HCT116 (cell line): ENCODE measurements at regions not wholly inside any gene's neighbourhood (a gene's known extent, or its start where the extent isn't known, plus 50 kb on each side); places are given as distances from the start of the nearest gene placed in this dataset.

ENCODE experiments used
- ATAC-seq: fragments of 200-7000 bp; cut with Tn5 transposase; 2 replicates; pipeline ENCODE4 v1.9.1; 2020; ENCODE audit warnings: mild to moderate bottlenecking, moderate library complexity
- BruUV-seq: library from RNA; stranded (reverse); fragments of 400-500 nt; replicated peaks from 2 replicates; lab custom pipeline; 2021; lab: Mats Ljungman, UMichigan
- CTCF ChIA-PET: fragments of 300-600 bp; sonication (Branson Sonifier 250); formaldehyde crosslinking; loops from one replicate; lab custom pipeline; 2021; ENCODE audit warnings: antibody characterized with exemption; lab: Charles Lee
- POLR2A ChIA-PET: fragments of 300-600, 350-600 bp; sonication (Branson Sonifier 250); formaldehyde crosslinking; loops from one replicate; lab custom pipeline; 2021; ENCODE audit warnings: antibody characterized with exemption; lab: Charles Lee
- RAD21 ChIA-PET, 2 experiments: fragments of 300-600 bp; sonication (Branson Sonifier 250); formaldehyde crosslinking; loops; one replicate each; lab custom pipeline; 2023; ENCODE audit warnings: low total read pairs in 2 of 2; ENCODE audit not compliant: uncharacterized antibody in 2 of 2, unreplicated experiment in 2 of 2, low non-redundant PET in 1 of 2; lab: Charles Lee
- DNase-seq: peaks from one replicate; pipeline ENCODE4 v3.0.0-alpha.2; 2010; ENCODE audit warnings: low read depth, low spot score
- H2AFZ ChIP-seq: fragments of 200-600 bp; shearing (Covaris generic), sonication (generic); 2 replicates; pipeline ENCODE4 v1.6.1; 2017; ENCODE audit warnings: low read depth, mixed run types, mixed read lengths, antibody characterized with exemption, low read length; ENCODE audit not compliant: poor library complexity, severe bottlenecking
- H3K27ac ChIP-seq: 2 replicates; pipeline ENCODE4 v1.5.1; 2012; ENCODE audit warnings: low read depth, low read length
- H3K27me3 ChIP-seq: fragments of 200-600 bp; sonication (generic); 2 replicates; pipeline ENCODE4 v1.6.1; 2016; ENCODE audit warnings: mixed run types, low read length, mixed read lengths; ENCODE audit not compliant: insufficient read depth
- H3K36me3 ChIP-seq, 2 experiments: fragments of 200-500 bp in 1 of 2; fragments of 200-600 bp in 1 of 2; sonication (Bioruptor generic) in 1 of 2; sonication (generic) in 1 of 2; 2 replicates each; pipeline versions ENCODE4 v1.5.1 to v1.6.1; 2014 to 2016; ENCODE audit warnings: low read length in 2 of 2, inconsistent platforms in 1 of 2, mixed read lengths in 1 of 2, mixed run types in 1 of 2; ENCODE audit not compliant: insufficient read depth in 2 of 2, control insufficient read depth in 1 of 2
- H3K4me1 ChIP-seq, 2 experiments: fragments of 200-600 bp in 1 of 2; sonication (generic) in 1 of 2; 2 replicates each; pipeline versions ENCODE4 v1.5.1 to v1.6.1; 2012 to 2017; ENCODE audit warnings: low read length in 2 of 2, inconsistent platforms in 1 of 2, mild to moderate bottlenecking in 1 of 2, mixed read lengths in 1 of 2, mixed run types in 1 of 2, moderate library complexity in 1 of 2; ENCODE audit not compliant: insufficient read depth in 2 of 2, control insufficient read depth in 1 of 2
- H3K4me2 ChIP-seq: fragments of 200-600 bp; sonication (generic); 2 replicates; pipeline ENCODE4 v1.6.1; 2017; ENCODE audit warnings: mixed run types, low read length, mixed read lengths
- H3K4me3 ChIP-seq, 2 experiments: fragments of 200-600 bp in 1 of 2; sonication (generic) in 1 of 2; replicated peaks in 1 of 2; 2 replicates each; pipeline ENCODE4 v1.5.1; 2011 to 2016; ENCODE audit warnings: low read length in 2 of 2, control low read depth in 1 of 2, low read depth in 1 of 2, mild to moderate bottlenecking in 1 of 2, mixed read lengths in 1 of 2, mixed run types in 1 of 2
- H3K79me2 ChIP-seq: fragments of 200-600 bp; sonication (generic); 2 replicates; pipeline ENCODE4 v1.6.1; 2017; ENCODE audit warnings: mild to moderate bottlenecking, mixed run types, low read length, moderate library complexity, mixed read lengths; ENCODE audit not compliant: insufficient read depth
- H3K9ac ChIP-seq: fragments of 200-600 bp; sonication (generic); 2 replicates; pipeline ENCODE4 v1.6.1; 2016; ENCODE audit warnings: low read length, mixed read lengths
- H3K9me2 ChIP-seq: fragments of 200-600 bp; sonication (generic), shearing (Covaris generic); 2 replicates; pipeline ENCODE4 v1.6.1; 2017; ENCODE audit warnings: mixed run types, mild to moderate bottlenecking, moderate library complexity; ENCODE audit not compliant: insufficient read depth
- H3K9me3 ChIP-seq, 2 experiments: fragments of 200-500 bp in 1 of 2; fragments of 200-600 bp in 1 of 2; sonication (Bioruptor generic) in 1 of 2; sonication (generic) in 1 of 2; 2 replicates each; pipeline ENCODE4 v1.6.1; 2014 to 2017; ENCODE audit warnings: low read length in 2 of 2, mixed read lengths in 2 of 2, inconsistent platforms in 1 of 2, low read depth in 1 of 2, mild to moderate bottlenecking in 1 of 2, mixed run types in 1 of 2, moderate library complexity in 1 of 2; ENCODE audit not compliant: control insufficient read depth in 1 of 2, insufficient read depth in 1 of 2
- H4K20me1 ChIP-seq: fragments of 200-600 bp; sonication (generic), shearing (Covaris generic); 2 replicates; pipeline ENCODE4 v1.6.1; 2017; ENCODE audit warnings: mixed run types, mild to moderate bottlenecking, moderate library complexity; ENCODE audit not compliant: insufficient read depth
- POLR2A ChIP-seq: IDR thresholded peaks from 2 replicates; pipeline ENCODE4 v1.7.0; 2011; ENCODE audit warnings: borderline replicate concordance; ENCODE audit not compliant: insufficient read depth, insufficient read length; ENCODE audit errors: extremely low read depth
- RAD21 ChIP-seq: IDR thresholded peaks from 2 replicates; pipeline ENCODE4 v1.6.1; 2012; ENCODE audit warnings: low read depth, mild to moderate bottlenecking
- TCF7L2 ChIP-seq: IDR thresholded peaks from 2 replicates; pipeline ENCODE4 v1.7.0; 2011; ENCODE audit warnings: borderline replicate concordance, inconsistent platforms; ENCODE audit not compliant: insufficient read depth, insufficient read length; ENCODE audit errors: extremely low read depth
- YY1 ChIP-seq: IDR thresholded peaks from 2 replicates; pipeline ENCODE4 v1.6.1; 2011; ENCODE audit warnings: low read length, low read depth, moderate library complexity, mild to moderate bottlenecking; ENCODE audit not compliant: insufficient replicate concordance; ENCODE audit errors: extremely low read depth
- intact Hi-C: fragments of 100-400 bp; cut with micrococcal nuclease; formaldehyde crosslinking; loops from 2 replicates; pipeline ENCODE4 v1.10.0; 2022

DNA sequence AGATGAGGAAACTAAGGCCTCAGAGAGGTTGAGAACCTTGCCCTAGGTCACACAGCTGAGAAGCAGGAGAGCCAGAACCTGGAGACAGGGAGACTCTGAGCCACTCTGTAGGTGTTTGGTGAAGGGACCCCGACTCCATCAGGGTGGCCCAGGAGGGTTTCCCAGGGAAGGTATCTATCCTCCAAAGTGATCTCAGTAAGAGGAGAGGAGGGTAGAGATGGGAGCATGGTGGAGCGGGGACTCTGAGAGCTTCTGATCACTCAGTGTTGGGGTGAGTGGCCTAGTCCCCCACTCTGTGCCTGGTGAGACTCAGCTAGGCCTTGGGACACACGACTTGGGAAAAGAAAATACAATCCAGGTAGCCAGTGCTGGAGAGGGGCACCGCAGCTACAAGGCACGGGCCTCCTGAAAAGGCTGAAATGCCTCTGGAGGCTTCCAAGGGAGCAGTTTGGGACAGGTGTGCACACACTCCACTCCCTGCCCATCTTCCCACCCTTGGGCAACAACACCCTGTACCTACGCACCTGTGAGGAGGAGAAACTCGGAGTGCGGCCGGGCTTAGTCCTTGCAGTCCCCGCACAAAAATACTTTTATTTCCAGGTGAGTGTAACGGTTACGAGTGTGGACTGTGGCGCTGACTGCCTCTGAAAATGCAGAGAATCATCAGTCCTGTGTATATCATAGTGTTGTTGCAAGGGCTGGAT lies 80.8 kb downstream of the CAMK2N1 start:
- ChIA-PET RAD21 (no interaction called here), CTCF (no interaction called here), POLR2A (no interaction called here)
- H3K9ac ChIP-seq: no peak overlapping the region
- DNase-seq (no peak), ATAC-seq (no peak)
- H4K20me1 ChIP-seq: no peaks in the 10 kb centered on the region
- no peaks in the 10 kb centered on the region for H3K9me3 ChIP-seq
- no peaks in the 10 kb centered on the region for H3K79me2 ChIP-seq
- no peak overlapping the region for H3K4me3 ChIP-seq
- intact Hi-C loops: no loop called here
- H3K9me2 ChIP-seq: no peaks in the 10 kb centered on the region
- H3K27ac ChIP-seq: no peak overlapping the region
- BruUV-seq: no TSS peak
- no peak for TF ChIP-seq POLR2A
- no peak for TF ChIP-seq RAD21
- TF ChIP-seq TCF7L2: no peak
- TF ChIP-seq YY1: no peak
- H3K4me2 ChIP-seq: no peak overlapping the region
- H3K27me3 ChIP-seq: no peaks in the 10 kb centered on the region
- H3K36me3 ChIP-seq: no peaks in the 10 kb centered on the region
- H3K4me1 ChIP-seq: no peaks in the 10 kb centered on the region
- H2AFZ ChIP-seq: no peak overlapping the region
